Keratinocyte (primary cell): ENCODE measurements at regions not wholly inside any gene's neighbourhood (a gene's known extent, or its start where the extent isn't known, plus 50 kb on each side); places are given as distances from the start of the nearest gene placed in this dataset.

Source experiments
- CTCF ChIP-seq, 3 experiments: IDR thresholded peaks in 1 of 3; conservative IDR thresholded peaks in 1 of 3; optimal IDR thresholded peaks in 1 of 3; 2 replicates in 2 of 3; 3 replicates in 1 of 3; pipeline versions ENCODE3 to v1.5.1; 2011; ENCODE audit warnings: low read length in 3 of 3, mild to moderate bottlenecking in 3 of 3, moderate library complexity in 2 of 3, control low read depth in 1 of 3, inconsistent platforms in 1 of 3; ENCODE audit not compliant: insufficient read depth in 2 of 3; ENCODE audit errors: extremely low read depth in 1 of 3
- EZH2 ChIP-seq: IDR thresholded peaks from one replicate; pipeline ENCODE4 v1.6.1; 2012; ENCODE audit warnings: inconsistent platforms, mild to moderate bottlenecking, low read length, moderate library complexity

- no peak for TF ChIP-seq CTCF (optimal IDR thresholded peaks at IDR 0.05 in 1 of 3, IDR thresholded peaks at IDR 0.05 in 1 of 3, conservative IDR thresholded peaks at IDR 0.05 in 1 of 3; ENCODE audit: extremely low read depth in 1 of 3, insufficient read depth in 2 of 3, low read length in 3 of 3)
- no peak for TF ChIP-seq EZH2
Observed at GRCh38 chr19:27752530-27753184, 1460.3 kb downstream of the UQCRFS1 start.
